K562 (cell line): ENCODE measurements at regions not wholly inside any gene's neighbourhood (a gene's known extent, or its start where the extent isn't known, plus 50 kb on each side); places are given as distances from the start of the nearest gene placed in this dataset.

Experiments
- ATAC-seq: fragments of 200-7000 bp; cut with Tn5 transposase; 3 replicates; pipeline ENCODE4 v1.9.1; 2020; ENCODE audit warnings: moderate library complexity
- BruUV-seq: library from RNA; stranded (reverse); fragments of 400-500 nt; replicated peaks from 2 replicates; lab custom pipeline; 2021; lab: Mats Ljungman, UMichigan
- CTCF ChIA-PET: fragments of 300-600 bp; formaldehyde crosslinking; extraction: SDS; loops from one replicate; lab custom pipeline; 2021; ENCODE audit warnings: low intra/inter-chr PET ratio; lab: Yijun Ruan, JAX
- POLR2A ChIA-PET: fragments of 300-600, 350-650 bp; sonication (Branson Sonifier 250); formaldehyde crosslinking; extraction: SDS; loops from one replicate; lab custom pipeline; 2021; ENCODE audit warnings: antibody characterized with exemption, inconsistent platforms; lab: Yijun Ruan, JAX
- DNase-seq, 4 experiments: peaks; one replicate each; pipeline versions ENCODE4 v3.0.0 to v3.0.0-alpha.2; 2011 to 2018; ENCODE audit warnings: low spot score in 3 of 4, mixed read lengths in 3 of 4; ENCODE audit errors: extremely low read depth in 1 of 4
- FAIRE-seq: peaks from 2 replicates; lab custom pipeline; 2011; peaks lifted over from hg19 to GRCh38; lab: Jason Lieb, UNC
- H2AFZ ChIP-seq: 2 replicates; pipeline ENCODE4 v1.6.0; 2011; ENCODE audit warnings: low read depth, low read length, control low read depth, inconsistent platforms
- H3K27ac ChIP-seq: fragments of 200-600 bp; 3 replicates; pipeline ENCODE4 v1.8.0; 2011; ENCODE audit warnings: low read depth, mild to moderate bottlenecking, control low read depth, inconsistent platforms, low read length, moderate library complexity, mixed read lengths; ENCODE audit errors: extremely low read depth
- H3K27me3 ChIP-seq, 2 experiments: fragments of 300-600 bp in 1 of 2; 2 replicates in 1 of 2; 3 replicates in 1 of 2; pipeline versions ENCODE4 v1.6.0 to v1.8.0; 2011; ENCODE audit warnings: inconsistent platforms in 2 of 2, low read length in 2 of 2, mild to moderate bottlenecking in 1 of 2, mixed read lengths in 1 of 2, moderate library complexity in 1 of 2; ENCODE audit not compliant: control insufficient read depth in 2 of 2, insufficient read depth in 2 of 2
- H3K36me3 ChIP-seq: fragments of 300-600 bp; 3 replicates; pipeline ENCODE4 v1.8.0; 2011; ENCODE audit warnings: mild to moderate bottlenecking, low read length, inconsistent platforms; ENCODE audit not compliant: control insufficient read depth, insufficient read depth
- H3K4me1 ChIP-seq, 2 experiments: fragments of 200-600 bp in 1 of 2; replicated peaks in 1 of 2; 2 replicates in 1 of 2; 3 replicates in 1 of 2; pipeline versions ENCODE4 v1.5.1 to v1.8.0; 2011; ENCODE audit warnings: inconsistent platforms in 2 of 2, low read length in 2 of 2, mild to moderate bottlenecking in 1 of 2, mixed read lengths in 1 of 2, moderate library complexity in 1 of 2; ENCODE audit not compliant: control insufficient read depth in 2 of 2, insufficient read depth in 2 of 2
- H3K4me2 ChIP-seq: 2 replicates; pipeline ENCODE4 v1.6.1; 2011; ENCODE audit warnings: low read length, control low read depth, inconsistent platforms, mixed read lengths; ENCODE audit not compliant: insufficient read depth
- H3K4me3 ChIP-seq: fragments of 200-600 bp; sonication (generic), shearing (Covaris generic); 2 replicates; pipeline ENCODE4 v1.5.1; 2016; ENCODE audit warnings: control low read depth, inconsistent platforms
- H3K79me2 ChIP-seq: fragments of 200-600 bp; 3 replicates; pipeline ENCODE4 v1.8.0; 2011; ENCODE audit warnings: low read length, inconsistent platforms; ENCODE audit not compliant: control insufficient read depth, insufficient read depth
- H3K9ac ChIP-seq, 2 experiments: 2 replicates each; pipeline versions ENCODE4 v1.6.0 to v1.6.1; 2011; ENCODE audit warnings: low read depth in 2 of 2, low read length in 2 of 2, control low read depth in 1 of 2, inconsistent platforms in 1 of 2, mild to moderate bottlenecking in 1 of 2, mixed read lengths in 1 of 2; ENCODE audit not compliant: insufficient read depth in 1 of 2
- H3K9me1 ChIP-seq: one replicate; pipeline ENCODE4 v1.6.0; 2011; ENCODE audit warnings: inconsistent platforms, mild to moderate bottlenecking, low read length, moderate library complexity; ENCODE audit not compliant: control insufficient read depth, insufficient read depth
- H3K9me3 ChIP-seq: replicated peaks from 2 replicates; pipeline ENCODE4 v1.5.1; 2011; ENCODE audit warnings: low read depth, low read length, inconsistent platforms; ENCODE audit not compliant: control insufficient read depth, insufficient read depth
- H4K20me1 ChIP-seq: replicated peaks from 2 replicates; pipeline ENCODE4 v1.6.1; 2011; ENCODE audit warnings: low read length, inconsistent platforms, mixed read lengths; ENCODE audit not compliant: control insufficient read depth, insufficient read depth
- CBFA2T3 ChIP-seq: fragments of 450-650 bp; IDR thresholded peaks from 2 replicates; pipeline ENCODE4 v1.6.1; 2017
- CBX8 ChIP-seq: fragments of 200-600 bp; sonication (generic); IDR thresholded peaks from 2 replicates; pipeline ENCODE4 v1.6.1; 2012; ENCODE audit warnings: borderline replicate concordance, mixed run types, low read depth, mild to moderate bottlenecking, moderate library complexity, mixed read lengths, low read length, control low read depth, inconsistent platforms; ENCODE audit not compliant: poor library complexity, severe bottlenecking; ENCODE audit errors: extremely low read depth
- MEF2D ChIP-seq: conservative IDR thresholded peaks from 2 replicates; pipeline ENCODE4 v1.6.1; 2016; ENCODE audit warnings: low read depth, missing genetic modification characterization, missing compliant biosample characterization
- PATZ1 ChIP-seq: fragments of 250-450 bp; sonication (Bioruptor Pico); IDR thresholded peaks from 2 replicates; pipeline ENCODE4 v1.5.0; 2020; ENCODE audit warnings: mild to moderate bottlenecking, borderline replicate concordance
- RHOXF2B ChIP-seq: fragments of 250-450 bp; sonication (Bioruptor Pico); conservative IDR thresholded peaks from 2 replicates; pipeline ENCODE4 v1.5.1; 2021
- SAFB ChIP-seq: fragments of 200-400 bp; formaldehyde crosslinking; IDR thresholded peaks from 2 replicates; pipeline ENCODE4 v1.6.1; 2017; ENCODE audit warnings: low read depth, low read length, borderline replicate concordance
- SOX6 ChIP-seq: fragments of 450-650 bp; IDR thresholded peaks from 2 replicates; pipeline ENCODE4 v1.6.1; 2014; ENCODE audit warnings: mild to moderate bottlenecking
- XRCC4 ChIP-seq: IDR thresholded peaks from one replicate; pipeline ENCODE4 v1.6.1; 2011; ENCODE audit not compliant: insufficient read depth, insufficient read length; ENCODE audit errors: extremely low read depth
- ZNF41 ChIP-seq: fragments of 250-450 bp; sonication (Bioruptor Pico); conservative IDR thresholded peaks from 2 replicates; pipeline ENCODE4 v1.4.0; 2020; ENCODE audit warnings: mild to moderate bottlenecking
- WGBS: fragments of 100-300 bp; shearing (Covaris generic); methylation state at CpG from one replicate; pipeline ENCODE4 v1.1.6; 2016; ENCODE audit warnings: low coverage, mixed read lengths; ENCODE audit not compliant: insufficient coverage; ENCODE audit errors: missing lambda C conversion rate; 5-methylcytosine and 5-hydroxymethylcytosine counted together
- in situ Hi-C: fragments of 300-500 bp; cut with MboI; formaldehyde crosslinking; loops from 4 replicates; pipeline ENCODE4 v1.15.0; 2018; ENCODE audit warnings: inconsistent platforms, mixed read lengths
- intact Hi-C: fragments of 100-400 bp; cut with micrococcal nuclease; formaldehyde crosslinking; loops from 2 replicates; pipeline ENCODE4 v1.14.2; 2022
- TF ChIP-seq, protein P1 (sequence below): fragments of 250-450 bp; sonication (Bioruptor Pico); IDR thresholded peaks from 2 replicates; pipeline ENCODE4 v1.5.0; 2022; ENCODE audit warnings: mild to moderate bottlenecking
- TF ChIP-seq, protein P2 (sequence below): fragments of 450-650 bp; IDR thresholded peaks from 2 replicates; pipeline ENCODE4 v1.6.1; 2016; ENCODE audit warnings: low read depth, mild to moderate bottlenecking, moderate library complexity
- TF ChIP-seq, protein P3 (sequence below): sonication (generic); formaldehyde crosslinking; IDR thresholded peaks from 2 replicates; pipeline ENCODE4 v1.8.0; 2022; ENCODE audit warnings: mild to moderate bottlenecking, low read depth, missing genetic modification reagents

DNA sequence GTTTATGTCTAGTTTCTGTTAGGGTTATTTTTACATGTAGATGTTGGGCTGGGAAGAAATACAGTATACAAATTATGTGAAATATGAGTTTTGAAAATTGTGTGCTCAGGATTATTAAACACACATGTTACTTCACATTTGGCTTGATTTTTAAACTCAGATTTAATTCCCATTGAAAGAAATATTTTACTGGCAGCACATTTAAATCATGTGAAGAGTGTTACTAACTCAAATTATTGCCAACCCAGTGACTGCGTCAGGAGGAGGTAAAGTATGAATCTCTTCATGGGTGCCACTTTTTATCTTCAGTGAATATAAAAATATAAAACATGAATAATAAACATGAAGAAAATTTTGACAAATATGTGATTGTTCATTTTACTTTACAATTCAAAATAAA, 457.5 kb upstream of the CCDC179 start:
- H3K4me1 ChIP-seq: no peaks in the 10 kb centered on the region
- intact Hi-C loops: no loop called here

DNA sequence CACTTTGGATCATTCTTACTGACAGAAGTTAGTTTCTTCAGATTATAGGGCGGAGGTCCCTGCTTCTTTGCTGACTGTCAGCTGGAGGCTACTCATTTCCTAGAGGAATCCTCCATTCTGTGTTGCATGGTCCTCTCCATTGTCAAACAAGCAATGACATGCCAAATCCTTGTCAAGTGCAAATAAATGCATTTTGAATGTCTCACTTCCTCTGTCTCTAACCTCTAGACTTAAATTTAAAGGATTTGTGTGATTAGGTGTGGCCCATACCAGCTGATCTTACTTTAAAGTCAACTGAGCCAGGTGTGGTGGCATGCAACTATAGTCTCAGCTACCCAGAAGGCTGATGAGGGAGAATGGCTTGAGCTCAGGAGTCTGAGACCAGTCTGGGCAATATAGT, 458.4 kb upstream of the CCDC179 start:
- Histone ChIP-seq H3K9me3 (no peaks in the 10 kb centered on the region), H2AFZ (no peak overlapping the region), H4K20me1 (no peaks in the 10 kb centered on the region), H3K4me1 (no peaks in the 10 kb centered on the region), H3K4me3 (no peak overlapping the region), H3K9ac (no peak overlapping the region), H3K79me2 (no peaks in the 10 kb centered on the region), H3K4me2 (no peak overlapping the region), H3K9me1 (no peaks in the 10 kb centered on the region), H3K27ac (no peak overlapping the region), H3K27me3 (no peaks in the 10 kb centered on the region), H3K36me3 (no peaks in the 10 kb centered on the region)
- WGBS: 0% methylated on average over 1 of the region's 1 CpG
- ChIA-PET POLR2A (no interaction called here), CTCF (no interaction called here)
- DNase-seq (no peak), ATAC-seq (no peak), FAIRE-seq (no peak)
- intact Hi-C loops (no loop called here), in situ Hi-C loops (no loop called here)
- BruUV-seq: no TSS peak
- TF ChIP-seq MEF2D (tag) (no peak), RHOXF2B (CRISPR knock-in tag) (no peak), PATZ1 (no peak), XRCC4 (no peak)
- TF ChIP-seq, protein P1, sequence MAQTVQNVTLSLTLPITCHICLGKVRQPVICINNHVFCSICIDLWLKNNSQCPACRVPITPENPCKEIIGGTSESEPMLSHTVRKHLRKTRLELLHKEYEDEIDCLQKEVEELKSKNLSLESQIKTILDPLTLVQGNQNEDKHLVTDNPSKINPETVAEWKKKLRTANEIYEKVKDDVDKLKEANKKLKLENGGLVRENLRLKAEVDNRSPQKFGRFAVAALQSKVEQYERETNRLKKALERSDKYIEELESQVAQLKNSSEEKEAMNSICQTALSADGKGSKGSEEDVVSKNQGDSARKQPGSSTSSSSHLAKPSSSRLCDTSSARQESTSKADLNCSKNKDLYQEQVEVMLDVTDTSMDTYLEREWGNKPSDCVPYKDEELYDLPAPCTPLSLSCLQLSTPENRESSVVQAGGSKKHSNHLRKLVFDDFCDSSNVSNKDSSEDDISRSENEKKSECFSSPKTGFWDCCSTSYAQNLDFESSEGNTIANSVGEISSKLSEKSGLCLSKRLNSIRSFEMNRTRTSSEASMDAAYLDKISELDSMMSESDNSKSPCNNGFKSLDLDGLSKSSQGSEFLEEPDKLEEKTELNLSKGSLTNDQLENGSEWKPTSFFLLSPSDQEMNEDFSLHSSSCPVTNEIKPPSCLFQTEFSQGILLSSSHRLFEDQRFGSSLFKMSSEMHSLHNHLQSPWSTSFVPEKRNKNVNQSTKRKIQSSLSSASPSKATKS (CRISPR knock-in tag): no peak
- TF ChIP-seq, protein P2, sequence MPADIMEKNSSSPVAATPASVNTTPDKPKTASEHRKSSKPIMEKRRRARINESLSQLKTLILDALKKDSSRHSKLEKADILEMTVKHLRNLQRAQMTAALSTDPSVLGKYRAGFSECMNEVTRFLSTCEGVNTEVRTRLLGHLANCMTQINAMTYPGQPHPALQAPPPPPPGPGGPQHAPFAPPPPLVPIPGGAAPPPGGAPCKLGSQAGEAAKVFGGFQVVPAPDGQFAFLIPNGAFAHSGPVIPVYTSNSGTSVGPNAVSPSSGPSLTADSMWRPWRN: no peak

More for the DNA sequence above, 457.5 kb upstream of the CCDC179 start:
- Histone ChIP-seq H3K4me3 (no peak overlapping the region), H3K9me3 (no peaks in the 10 kb centered on the region), H4K20me1 (no peaks in the 10 kb centered on the region), H3K4me2 (no peak overlapping the region), H2AFZ (no peak overlapping the region), H3K79me2 (no peaks in the 10 kb centered on the region), H3K9me1 (no peaks in the 10 kb centered on the region), H3K27me3 (no peaks in the 10 kb centered on the region)
- ChIA-PET POLR2A (no interaction called here), CTCF (no interaction called here)
- WGBS: 0% methylated on average over 1 of the region's 1 CpG
- no peak for FAIRE-seq
- TF ChIP-seq, protein P3, sequence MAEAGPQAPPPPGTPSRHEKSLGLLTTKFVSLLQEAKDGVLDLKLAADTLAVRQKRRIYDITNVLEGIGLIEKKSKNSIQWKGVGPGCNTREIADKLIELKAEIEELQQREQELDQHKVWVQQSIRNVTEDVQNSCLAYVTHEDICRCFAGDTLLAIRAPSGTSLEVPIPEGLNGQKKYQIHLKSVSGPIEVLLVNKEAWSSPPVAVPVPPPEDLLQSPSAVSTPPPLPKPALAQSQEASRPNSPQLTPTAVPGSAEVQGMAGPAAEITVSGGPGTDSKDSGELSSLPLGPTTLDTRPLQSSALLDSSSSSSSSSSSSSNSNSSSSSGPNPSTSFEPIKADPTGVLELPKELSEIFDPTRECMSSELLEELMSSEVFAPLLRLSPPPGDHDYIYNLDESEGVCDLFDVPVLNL (CRISPR knock-in tag): no peak
- TF ChIP-seq SAFB (no peak), SOX6 (no peak), CBX8 (no peak), ZNF41 (no peak), CBFA2T3 (no peak)
- TF ChIP-seq, all 486 proteins: peak for 0
- ATAC-seq (no peak), DNase-seq (no peak)
- BruUV-seq: no TSS peak
- in situ Hi-C loops: no loop called here
- Histone ChIP-seq H3K27ac (no peak overlapping the region), H3K9ac (no peak overlapping the region), H3K36me3 (no peaks in the 10 kb centered on the region)
